ENCODE measurements at regions not wholly inside any gene's neighbourhood (a gene's known extent, or its start where the extent isn't known, plus 50 kb on each side); places are given as distances from the start of the nearest gene placed in this dataset.
A peak's percentile ranks its signal among the peaks of the same experiment; 100 is the strongest.

DNA sequence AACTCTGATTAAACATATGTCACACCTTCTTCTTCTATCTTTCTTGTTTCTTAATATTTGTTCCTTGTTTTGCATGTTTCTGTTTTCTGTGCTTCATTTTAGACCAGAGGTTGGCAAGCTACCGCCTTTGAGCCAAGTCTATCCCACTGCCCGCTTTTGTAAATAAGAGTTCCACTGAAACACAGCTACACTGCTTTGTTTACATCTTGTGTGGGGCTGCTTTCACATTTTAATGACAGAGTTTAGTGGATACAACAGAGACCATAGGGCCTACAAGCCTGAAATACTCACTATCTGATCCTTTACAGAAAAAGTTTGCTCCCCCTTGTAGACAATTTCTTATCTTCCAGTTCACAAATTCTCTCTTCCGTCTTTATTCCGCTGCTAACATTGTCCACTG is 109.4 kb upstream of the SPACA1 start:
- DNase-seq (ENCODE audit: low spot score), result no peak
- no peak for ATAC-seq

GRCh38 chr6:87936065-87936464 is 111.6 kb upstream of the SPACA1 start:
- no peak for ATAC-seq
- DNase-seq (ENCODE audit: low spot score), result no peak

DNA sequence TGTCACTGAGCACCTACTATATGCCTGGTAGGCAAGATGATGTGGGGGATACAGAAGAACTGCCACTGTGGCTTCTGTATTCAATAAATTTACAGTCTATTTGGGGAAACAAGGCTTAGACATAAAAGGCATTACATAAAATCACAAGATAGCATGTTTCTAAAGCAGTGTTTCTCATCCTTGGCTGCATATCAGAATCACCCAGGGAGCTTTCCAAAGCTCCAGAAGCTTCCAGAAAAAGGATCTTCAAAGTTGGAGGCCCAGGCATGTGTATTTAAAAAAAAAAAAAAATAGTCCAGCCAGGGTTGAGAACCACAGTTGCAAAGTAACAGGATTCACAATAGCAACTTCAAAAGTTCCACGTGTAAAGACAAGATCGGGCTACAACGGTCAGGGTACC is 112.4 kb upstream of the SPACA1 start:
- no peak for ATAC-seq
- no peak for DNase-seq (ENCODE audit: low spot score)

DNA sequence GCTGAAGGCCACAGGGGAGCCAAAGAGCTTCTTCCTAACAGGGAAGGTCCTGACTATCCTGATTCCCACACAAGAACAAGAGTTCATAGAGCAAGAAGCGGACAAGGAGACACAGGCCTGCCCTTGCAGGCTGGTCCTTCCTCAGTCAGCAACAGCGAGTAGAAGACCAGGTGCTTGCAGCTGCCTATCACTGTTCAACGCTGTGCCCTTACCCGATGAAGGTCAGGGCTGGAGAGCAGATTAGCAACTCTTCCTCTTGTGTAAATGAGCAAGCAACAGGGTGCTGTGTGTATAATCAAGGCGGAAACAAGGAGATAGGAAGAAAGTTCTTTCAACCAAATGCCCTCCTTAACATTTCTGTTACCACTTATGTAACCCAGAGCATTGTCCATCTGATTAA is 115.3 kb upstream of the SPACA1 start:
- DNase-seq (ENCODE audit: low spot score) (no peak), ATAC-seq (no peak)

- DNase-seq (ENCODE audit: low spot score), result peak; percentile 79
- ATAC-seq, result peak; percentile 100
Measured at GRCh38 chr6:87929843-87930288, 117.8 kb upstream of the SPACA1 start.

GRCh38 chr6:87926687-87927086 is 121.0 kb upstream of the SPACA1 start:
- DNase-seq (ENCODE audit: low spot score), result no peak
- ATAC-seq, result no peak

- no peak for ATAC-seq
- DNase-seq (ENCODE audit: low spot score), result no peak
Measured at GRCh38 chr6:87926072-87926471, 121.6 kb upstream of the SPACA1 start.

DNA sequence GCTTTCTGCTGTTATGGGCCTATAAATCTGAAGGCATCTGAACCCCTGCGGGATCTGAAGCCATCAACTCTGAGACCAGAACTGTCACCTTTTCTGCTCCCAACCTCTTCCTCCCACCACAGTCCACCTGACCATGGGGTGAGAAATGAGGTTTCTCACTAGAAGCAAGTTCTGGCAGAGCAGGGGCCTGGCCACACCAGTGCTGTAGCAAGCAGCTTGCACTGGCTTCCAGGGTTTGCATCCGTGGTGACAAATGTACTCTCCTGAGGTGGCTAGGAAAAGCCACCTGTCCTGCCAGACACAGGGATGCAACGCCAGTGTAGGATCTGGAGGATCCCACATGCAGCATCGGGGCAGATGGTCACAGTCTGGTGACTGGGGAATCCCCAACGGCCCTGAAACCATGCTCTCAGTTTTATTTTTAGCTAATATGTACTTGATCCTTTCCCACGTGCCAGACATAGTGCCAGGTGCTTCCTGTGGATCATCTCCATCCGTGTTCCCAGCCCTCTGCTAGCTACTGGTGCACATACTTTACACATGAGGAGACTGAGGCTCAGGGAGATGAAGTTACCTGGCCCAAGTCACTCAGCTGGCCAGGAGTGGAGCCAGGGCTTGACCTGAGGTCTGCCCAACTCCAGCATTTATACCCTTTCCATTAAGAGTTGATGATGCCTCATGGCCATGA is 122.1 kb upstream of the SPACA1 start:
- no peak for ATAC-seq
- no peak for DNase-seq (ENCODE audit: low spot score)

DNA sequence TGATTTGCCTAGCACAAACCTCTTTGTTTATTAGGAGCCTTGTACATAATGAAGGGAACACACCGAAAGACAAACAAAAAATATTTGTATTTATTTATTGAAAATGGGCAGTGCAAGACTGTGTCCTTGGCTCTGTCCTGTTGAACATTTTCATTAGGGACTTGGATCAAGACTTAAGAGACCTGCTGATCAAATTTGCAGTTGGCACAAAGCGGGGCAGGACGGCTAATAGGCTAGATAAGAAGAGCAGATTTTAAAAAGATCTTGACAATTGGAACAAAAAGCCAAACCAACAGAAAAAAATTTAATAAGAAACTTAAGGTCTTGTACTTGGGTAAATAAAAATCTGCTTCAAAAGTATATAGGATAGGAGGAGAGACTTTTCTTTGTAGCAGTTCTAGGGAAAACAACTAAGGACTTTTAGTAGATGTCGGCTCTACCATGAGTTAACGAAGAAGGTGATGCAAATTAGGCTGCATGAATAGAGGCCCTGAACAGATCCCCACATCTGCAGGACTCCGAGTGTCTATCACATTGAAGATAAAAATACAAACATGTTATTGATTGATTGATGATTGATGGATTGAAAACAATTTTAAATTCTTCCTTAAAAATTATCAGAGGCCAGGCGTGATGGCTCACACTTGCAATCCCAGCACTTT is 124.1 kb upstream of the SPACA1 start:
- ATAC-seq (no peak), DNase-seq (ENCODE audit: low spot score) (no peak)

GRCh38 chr6:87922947-87923330 is 124.7 kb upstream of the SPACA1 start:
- DNase-seq (ENCODE audit: low spot score) (no peak), ATAC-seq (no peak)

GRCh38 chr6:87922196-87922946 is 125.3 kb upstream of the SPACA1 start:
- no peak for DNase-seq (ENCODE audit: low spot score)
- ATAC-seq, result no peak

- ATAC-seq (no peak), DNase-seq (ENCODE audit: low spot score) (no peak)
Measured at GRCh38 chr6:87921034-87921433, 126.6 kb upstream of the SPACA1 start.

GRCh38 chr6:87920245-87920644 is 127.4 kb upstream of the SPACA1 start:
- ATAC-seq (no peak), DNase-seq (ENCODE audit: low spot score) (no peak)

GRCh38 chr6:87919416-87919815 is 128.2 kb upstream of the SPACA1 start:
- ATAC-seq (no peak), DNase-seq (ENCODE audit: low spot score) (no peak)

- ATAC-seq, result no peak
- DNase-seq (ENCODE audit: low spot score), result no peak
Measured at GRCh38 chr6:87919001-87919400, 128.6 kb upstream of the SPACA1 start.

GRCh38 chr6:87918461-87918941 is 129.1 kb upstream of the SPACA1 start:
- ATAC-seq, result no peak

DNA sequence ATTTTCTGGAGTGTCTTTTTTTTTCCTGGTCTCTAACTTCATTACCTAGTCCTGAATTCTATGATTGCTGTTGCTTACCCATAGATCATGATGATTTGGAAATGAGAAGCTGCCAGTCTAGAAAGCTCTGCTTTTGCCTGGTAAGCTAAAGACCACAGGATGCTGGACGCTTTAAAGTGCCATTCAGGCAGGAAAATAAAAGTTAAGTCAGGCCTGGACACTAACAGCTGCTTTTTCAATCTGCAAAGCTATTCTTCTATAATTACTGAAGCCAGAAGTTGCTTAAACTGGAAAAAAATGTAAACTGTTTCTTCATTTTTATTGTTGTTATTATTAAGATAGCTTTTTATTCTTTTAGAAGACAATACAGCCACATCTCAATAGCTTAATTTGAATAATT is 129.8 kb upstream of the SPACA1 start:
- ATAC-seq (no peak), DNase-seq (ENCODE audit: low spot score) (no peak)

More at GRCh38 chr6:87918461-87918941, 129.1 kb upstream of the SPACA1 start:
- no peak for DNase-seq (ENCODE audit: low spot score)

GRCh38 chr6:87916446-87916845 is 131.2 kb upstream of the SPACA1 start:
- DNase-seq (ENCODE audit: low spot score) (no peak), ATAC-seq (no peak)

GRCh38 chr6:87914637-87915395 is 132.8 kb upstream of the SPACA1 start:
- no peak for ATAC-seq
- no peak for DNase-seq (ENCODE audit: low spot score)

- no peak for ATAC-seq
Measured at GRCh38 chr6:87913974-87914373, 133.7 kb upstream of the SPACA1 start.

GRCh38 chr6:87912102-87912501 is 135.5 kb upstream of the SPACA1 start:
- ATAC-seq (no peak), DNase-seq (ENCODE audit: low spot score) (no peak)

More at GRCh38 chr6:87913974-87914373, 133.7 kb upstream of the SPACA1 start:
- no peak for DNase-seq (ENCODE audit: low spot score)

All from left lobe of liver (tissue), 2 donors.